ENCODE measurements at regions not wholly inside any gene's neighbourhood (a gene's known extent, or its start where the extent isn't known, plus 50 kb on each side); places are given as distances from the start of the nearest gene placed in this dataset.
"Not testable (repeated sequence)": the region's sequence is repeated elsewhere in the genome, so short reads cannot be mapped to it uniquely, and the experiment has no call there.

- not testable (repeated sequence) for H3K9me3 ChIP-seq
- WGBS, 2 donors (ENCODE audit: low coverage in 1 of 2), result 88% methylated on average over 3 of the region's 4 CpGs; no CpG with 5 or more reads in 1 of the 2 donors
Measured at GRCh38 chr2:91521944-91522343, 2830.5 kb downstream of the RPIA start.

GRCh38 chr2:91522877-91523276, 2831.4 kb downstream of the RPIA start:
- WGBS, 2 donors (ENCODE audit: low coverage in 1 of 2), result 86% methylated on average over 5 of the region's 5 CpGs; no CpG with 5 or more reads in 1 of the 2 donors
- H3K27me3 ChIP-seq; H3K36me3 ChIP-seq; H3K9me3 ChIP-seq; intact Hi-C loops (cut with DNase I; ENCODE audit: low total_unique reads); H3K4me3 ChIP-seq; H3K27ac ChIP-seq; in situ Hi-C loops (cut with MboI; ENCODE audit: low pct_ligation_motif_present in 1 of 4, low pct_unique_long_range_greater_than_20kb in 1 of 4, low sequenced_read_pairs in 3 of 4); H3K4me1 ChIP-seq; DNase-seq: not testable (repeated sequence)

More at GRCh38 chr2:91521944-91522343, 2830.5 kb downstream of the RPIA start:
- in situ Hi-C loops (cut with MboI; ENCODE audit: low pct_ligation_motif_present in 1 of 4, low pct_unique_long_range_greater_than_20kb in 1 of 4, low sequenced_read_pairs in 3 of 4); intact Hi-C loops (cut with DNase I; ENCODE audit: low total_unique reads); H3K4me3 ChIP-seq; H3K4me1 ChIP-seq; H3K27ac ChIP-seq; H3K27me3 ChIP-seq; DNase-seq; H3K36me3 ChIP-seq: not testable (repeated sequence)

- in situ Hi-C loops (cut with MboI; ENCODE audit: low pct_ligation_motif_present in 1 of 4, low pct_unique_long_range_greater_than_20kb in 1 of 4, low sequenced_read_pairs in 3 of 4); H3K9me3 ChIP-seq; H3K27ac ChIP-seq; DNase-seq; H3K36me3 ChIP-seq; H3K27me3 ChIP-seq; intact Hi-C loops (cut with DNase I; ENCODE audit: low total_unique reads); H3K4me1 ChIP-seq; H3K4me3 ChIP-seq: not testable (repeated sequence)
- WGBS, 2 donors (ENCODE audit: low coverage in 1 of 2), result 100% methylated on average over 1 of the region's 3 CpGs; no CpG with 5 or more reads in 1 of the 2 donors
Measured at GRCh38 chr2:91523751-91524150, 2832.3 kb downstream of the RPIA start.

- H3K36me3 ChIP-seq; intact Hi-C loops (cut with DNase I; ENCODE audit: low total_unique reads); H3K27me3 ChIP-seq; H3K4me3 ChIP-seq; H3K9me3 ChIP-seq; in situ Hi-C loops (cut with MboI; ENCODE audit: low pct_ligation_motif_present in 1 of 4, low pct_unique_long_range_greater_than_20kb in 1 of 4, low sequenced_read_pairs in 3 of 4); H3K4me1 ChIP-seq; DNase-seq; H3K27ac ChIP-seq: not testable (repeated sequence)
- WGBS, 2 donors (ENCODE audit: low coverage in 1 of 2), result 100% methylated on average over 1 of the region's 2 CpGs; no CpG with 5 or more reads in 1 of the 2 donors
Measured at GRCh38 chr2:91525587-91525986, 2834.1 kb downstream of the RPIA start.

- intact Hi-C loops (cut with DNase I; ENCODE audit: low total_unique reads); H3K9me3 ChIP-seq; H3K4me1 ChIP-seq; H3K4me3 ChIP-seq; H3K36me3 ChIP-seq; in situ Hi-C loops (cut with MboI; ENCODE audit: low pct_ligation_motif_present in 1 of 4, low pct_unique_long_range_greater_than_20kb in 1 of 4, low sequenced_read_pairs in 3 of 4); DNase-seq; H3K27ac ChIP-seq; H3K27me3 ChIP-seq: not testable (repeated sequence)
- 100% methylated on average over 2 of the region's 5 CpGs; no CpG with 5 or more reads in 1 of the 2 donors for WGBS, 2 donors (ENCODE audit: low coverage in 1 of 2)
Measured at GRCh38 chr2:91526083-91526482, 2834.6 kb downstream of the RPIA start.

GRCh38 chr2:91527056-91527455, 2835.6 kb downstream of the RPIA start:
- in situ Hi-C loops (cut with MboI; ENCODE audit: low pct_ligation_motif_present in 1 of 4, low pct_unique_long_range_greater_than_20kb in 1 of 4, low sequenced_read_pairs in 3 of 4); H3K9me3 ChIP-seq; DNase-seq; intact Hi-C loops (cut with DNase I; ENCODE audit: low total_unique reads); H3K36me3 ChIP-seq; H3K27ac ChIP-seq; H3K27me3 ChIP-seq; H3K4me3 ChIP-seq; H3K4me1 ChIP-seq: not testable (repeated sequence)
- 85% methylated on average over 2 of the region's 2 CpGs; no CpG with 5 or more reads in 1 of the 2 donors for WGBS, 2 donors (ENCODE audit: low coverage in 1 of 2)

- H3K9me3 ChIP-seq; DNase-seq; H3K27me3 ChIP-seq; intact Hi-C loops (cut with DNase I; ENCODE audit: low total_unique reads); in situ Hi-C loops (cut with MboI; ENCODE audit: low pct_ligation_motif_present in 1 of 4, low pct_unique_long_range_greater_than_20kb in 1 of 4, low sequenced_read_pairs in 3 of 4); H3K27ac ChIP-seq; H3K36me3 ChIP-seq; H3K4me1 ChIP-seq; H3K4me3 ChIP-seq: not testable (repeated sequence)
- WGBS, 2 donors (ENCODE audit: low coverage in 1 of 2), result 88 to 100% methylated on average over 3 to 7 of the region's 7 CpGs
Measured at GRCh38 chr2:91527491-91528031, 2836.1 kb downstream of the RPIA start.

GRCh38 chr2:91528361-91528760, 2836.9 kb downstream of the RPIA start:
- H3K4me3 ChIP-seq; intact Hi-C loops (cut with DNase I; ENCODE audit: low total_unique reads); H3K9me3 ChIP-seq; H3K27ac ChIP-seq; DNase-seq; H3K36me3 ChIP-seq; H3K4me1 ChIP-seq; H3K27me3 ChIP-seq; in situ Hi-C loops (cut with MboI; ENCODE audit: low pct_ligation_motif_present in 1 of 4, low pct_unique_long_range_greater_than_20kb in 1 of 4, low sequenced_read_pairs in 3 of 4): not testable (repeated sequence)
- WGBS, 2 donors (ENCODE audit: low coverage in 1 of 2), result 75% methylated on average over 2 of the region's 2 CpGs; no CpG with 5 or more reads in 1 of the 2 donors

- WGBS, 2 donors (ENCODE audit: low coverage in 1 of 2), result 60% methylated on average over 1 to 7 of the region's 7 CpGs
- H3K27me3 ChIP-seq; DNase-seq; in situ Hi-C loops (cut with MboI; ENCODE audit: low pct_ligation_motif_present in 1 of 4, low pct_unique_long_range_greater_than_20kb in 1 of 4, low sequenced_read_pairs in 3 of 4); intact Hi-C loops (cut with DNase I; ENCODE audit: low total_unique reads); H3K4me1 ChIP-seq; H3K27ac ChIP-seq; H3K4me3 ChIP-seq; H3K36me3 ChIP-seq; H3K9me3 ChIP-seq: not testable (repeated sequence)
Measured at GRCh38 chr2:91536109-91536508, 2844.6 kb downstream of the RPIA start.

- in situ Hi-C loops (cut with MboI; ENCODE audit: low pct_ligation_motif_present in 1 of 4, low pct_unique_long_range_greater_than_20kb in 1 of 4, low sequenced_read_pairs in 3 of 4), result not testable (repeated sequence)
Measured at GRCh38 chr2:91536549-91537263, 2845.2 kb downstream of the RPIA start.

GRCh38 chr2:91549316-91549715, 2857.8 kb downstream of the RPIA start:
- H3K4me1 ChIP-seq; H3K9me3 ChIP-seq; DNase-seq; in situ Hi-C loops (cut with MboI; ENCODE audit: low pct_ligation_motif_present in 1 of 4, low pct_unique_long_range_greater_than_20kb in 1 of 4, low sequenced_read_pairs in 3 of 4); H3K27ac ChIP-seq; H3K27me3 ChIP-seq; H3K4me3 ChIP-seq; H3K36me3 ChIP-seq; intact Hi-C loops (cut with DNase I; ENCODE audit: low total_unique reads): not testable (repeated sequence)
- WGBS, 2 donors (ENCODE audit: low coverage in 1 of 2), result 79% methylated on average over 6 of the region's 6 CpGs; no CpG with 5 or more reads in 1 of the 2 donors

More at GRCh38 chr2:91536549-91537263, 2845.2 kb downstream of the RPIA start:
- H3K4me1 ChIP-seq; H3K27ac ChIP-seq; H3K9me3 ChIP-seq; H3K36me3 ChIP-seq; H3K4me3 ChIP-seq; H3K27me3 ChIP-seq; intact Hi-C loops (cut with DNase I; ENCODE audit: low total_unique reads); DNase-seq: not testable (repeated sequence)
- 78 to 85% methylated on average over 7 to 12 of the region's 17 CpGs for WGBS, 2 donors (ENCODE audit: low coverage in 1 of 2)

Measured in transverse colon (tissue), 4 donors.